HepG2 (cell line): ENCODE measurements at regions not wholly inside any gene's neighbourhood (a gene's known extent, or its start where the extent isn't known, plus 50 kb on each side); places are given as distances from the start of the nearest gene placed in this dataset.

Source experiments
- ATAC-seq: fragments of 200-7000 bp; cut with Tn5 transposase; 3 replicates; pipeline ENCODE4 v1.9.1; 2020; ENCODE audit warnings: mild to moderate bottlenecking, moderate library complexity
- BruUV-seq: library from RNA; stranded (reverse); fragments of 400-500 nt; replicated peaks from 2 replicates; lab custom pipeline; 2021; lab: Mats Ljungman, UMichigan
- CTCF ChIA-PET: fragments of 300-600 bp; formaldehyde crosslinking; extraction: SDS; loops from one replicate; lab custom pipeline; 2021; ENCODE audit warnings: low total read pairs, inconsistent platforms, low intra/inter-chr PET ratio; lab: Yijun Ruan, JAX
- POLR2A ChIA-PET: fragments of 350-600 bp; sonication (Branson Sonifier 250); formaldehyde crosslinking; loops from one replicate; lab custom pipeline; 2020; ENCODE audit warnings: antibody characterized with exemption, inconsistent platforms; lab: Yijun Ruan, JAX
- DNase-seq: peaks from one replicate; pipeline ENCODE4 v3.0.0-alpha.2; 2015; ENCODE audit warnings: low spot score
- FAIRE-seq: peaks from 3 replicates; lab custom pipeline; 2011; peaks lifted over from hg19 to GRCh38; lab: Jason Lieb, UNC
- H2AFZ ChIP-seq: one replicate; pipeline ENCODE4 v1.6.1; 2011; ENCODE audit warnings: low read length, inconsistent platforms
- H3K27ac ChIP-seq: fragments of 300-600 bp; 3 replicates; pipeline ENCODE4 v1.8.0; 2011; ENCODE audit warnings: mixed run types, mild to moderate bottlenecking, mixed read lengths, low read length, inconsistent platforms; ENCODE audit not compliant: insufficient read depth; ENCODE audit errors: extremely low read length
- H3K27me3 ChIP-seq, 2 experiments: fragments of 200-600 bp in 1 of 2; 2 replicates in 1 of 2; 3 replicates in 1 of 2; pipeline versions ENCODE4 v1.6.0 to v1.8.0; 2011; ENCODE audit warnings: low read length in 2 of 2, mild to moderate bottlenecking in 2 of 2, moderate library complexity in 2 of 2, inconsistent platforms in 1 of 2; ENCODE audit not compliant: insufficient read depth in 2 of 2, control insufficient read depth in 1 of 2
- H3K36me3 ChIP-seq, 2 experiments: fragments of 200-600 bp in 1 of 2; replicated peaks in 1 of 2; 2 replicates in 1 of 2; 3 replicates in 1 of 2; pipeline versions ENCODE4 v1.5.1 to v1.8.0; 2011; ENCODE audit warnings: low read length in 2 of 2, inconsistent platforms in 1 of 2; ENCODE audit not compliant: insufficient read depth in 2 of 2, control insufficient read depth in 1 of 2
- H3K4me1 ChIP-seq: 2 replicates; pipeline ENCODE4 v1.5.1; 2012; ENCODE audit warnings: low read length, inconsistent platforms; ENCODE audit not compliant: insufficient read depth
- H3K4me2 ChIP-seq: 2 replicates; pipeline ENCODE4 v1.6.0; 2011; ENCODE audit warnings: low read depth, low read length, inconsistent platforms
- H3K4me3 ChIP-seq, 3 experiments: fragments of 200-600 bp in 1 of 3; sonication (generic), shearing (Covaris generic) in 1 of 3; replicated peaks in 1 of 3; 2 replicates each; pipeline ENCODE4 v1.5.1; 2011 to 2016; ENCODE audit warnings: low read length in 3 of 3, inconsistent platforms in 2 of 3, low read depth in 2 of 3, mild to moderate bottlenecking in 2 of 3, control low read depth in 1 of 3, mixed read lengths in 1 of 3; ENCODE audit not compliant: insufficient read depth in 1 of 3
- H3K79me2 ChIP-seq: one replicate; pipeline ENCODE4 v1.6.1; 2011; ENCODE audit warnings: low read length, inconsistent platforms; ENCODE audit not compliant: insufficient read depth
- H3K9ac ChIP-seq: 2 replicates; pipeline ENCODE4 v1.6.0; 2011; ENCODE audit warnings: mild to moderate bottlenecking, low read depth, low read length, inconsistent platforms; ENCODE audit not compliant: insufficient read depth
- H3K9me3 ChIP-seq: 2 replicates; pipeline ENCODE4 v1.5.1; 2012; ENCODE audit warnings: mild to moderate bottlenecking, low read length
- H4K20me1 ChIP-seq: 2 replicates; pipeline ENCODE4 v1.6.0; 2011; ENCODE audit warnings: inconsistent platforms, mild to moderate bottlenecking, low read length, moderate library complexity; ENCODE audit not compliant: insufficient read depth
- ELF3 ChIP-seq: IDR thresholded peaks from 2 replicates; pipeline ENCODE4 v1.6.1; 2016; ENCODE audit warnings: missing genetic modification reagents, missing compliant biosample characterization
- ESRRA ChIP-seq: sonication (generic); formaldehyde crosslinking; IDR thresholded peaks from 2 replicates; pipeline ENCODE4 v1.5.1; 2020; ENCODE audit warnings: mild to moderate bottlenecking, low read depth, missing genetic modification reagents
- POGZ ChIP-seq: sonication (generic); formaldehyde crosslinking; IDR thresholded peaks from 2 replicates; pipeline ENCODE4 v1.4.0; 2020; ENCODE audit warnings: mild to moderate bottlenecking, missing genetic modification reagents
- ZMYM2 ChIP-seq: sonication (generic); formaldehyde crosslinking; IDR thresholded peaks from 2 replicates; pipeline ENCODE4 v1.8.0; 2022; ENCODE audit warnings: mild to moderate bottlenecking, missing genetic modification reagents
- ZNF430 ChIP-seq: sonication (generic); formaldehyde crosslinking; IDR thresholded peaks from 2 replicates; pipeline ENCODE4 v1.9.0; 2021; ENCODE audit warnings: mild to moderate bottlenecking, missing genetic modification reagents
- WGBS: methylation state at CpG from one replicate; pipeline ENCODE4 v1.1.6; 2017; ENCODE audit warnings: low lambda C conversion rate; 5-methylcytosine and 5-hydroxymethylcytosine counted together
- in situ Hi-C: cut with HindIII; loops from 2 replicates; pipeline ENCODE4 v1.10.0; 2017; ENCODE audit warnings: low pct_unique_long_range_greater_than_20kb; ENCODE audit not compliant: extremely low pct_ligation_motif_present
- intact Hi-C: fragments of 100-400 bp; cut with micrococcal nuclease; formaldehyde crosslinking; loops from one replicate; pipeline ENCODE4 v1.10.0; 2022; ENCODE audit not compliant: unreplicated experiment

- no peak for FAIRE-seq
- BruUV-seq, result no TSS peak
Observed at GRCh38 chr5:159775890-159776289, 140.4 kb upstream of the ADRA1B start.

GRCh38 chr5:159777049-159777660 is 139.1 kb upstream of the ADRA1B start:
- Histone ChIP-seq H3K4me1 (no peaks in the 10 kb centered on the region), H3K27ac (no peak overlapping the region), H3K27me3 (peaks cover 3 to 27% of the 10 kb centered on the region in 2 experiments), H4K20me1 (no peaks in the 10 kb centered on the region), H2AFZ (no peak overlapping the region), H3K4me3 (no peak overlapping the region), H3K36me3 (no peaks in the 10 kb centered on the region), H3K9ac (no peak overlapping the region)
- no peak for DNase-seq
- no TSS peak for BruUV-seq
- POLR2A ChIA-PET, result no interaction called here
- no peak for FAIRE-seq
- intact Hi-C loops, result no loop called here
- no peak for ATAC-seq
- no peak for TF ChIP-seq POGZ (CRISPR knock-in tag)
- no peak for TF ChIP-seq ZNF430 (CRISPR knock-in tag)
- TF ChIP-seq, all 625 proteins: peak for 0
- Histone ChIP-seq H3K79me2 (no peaks in the 10 kb centered on the region), H3K4me2 (no peak overlapping the region), H3K9me3 (no peaks in the 10 kb centered on the region)
- in situ Hi-C loops, result no loop called here
- 29% methylated on average over 9 of the region's 9 CpGs for WGBS
- CTCF ChIA-PET, result no interaction called here

More at GRCh38 chr5:159775890-159776289, 140.4 kb upstream of the ADRA1B start:
- H3K9me3 ChIP-seq, result no peaks in the 10 kb centered on the region
- no peak overlapping the region for H3K9ac ChIP-seq
- ChIA-PET POLR2A (no interaction called here), CTCF (no interaction called here)
- no peaks in the 10 kb centered on the region for H3K4me1 ChIP-seq
- no peak overlapping the region for H3K4me2 ChIP-seq
- intact Hi-C loops, result no loop called here
- no peaks in the 10 kb centered on the region for H3K36me3 ChIP-seq
- H3K79me2 ChIP-seq, result no peaks in the 10 kb centered on the region
- H4K20me1 ChIP-seq, result no peaks in the 10 kb centered on the region
- no peak overlapping the region for H2AFZ ChIP-seq
- no peak for TF ChIP-seq ELF3 (CRISPR knock-in tag)
- TF ChIP-seq ESRRA, result no peak
- no peak for TF ChIP-seq ZMYM2 (CRISPR knock-in tag)
- 34% methylated on average over 3 of the region's 3 CpGs for WGBS
- in situ Hi-C loops, result no loop called here
- peaks cover 3 to 27% of the 10 kb centered on the region in 2 experiments for H3K27me3 ChIP-seq
- ATAC-seq (no peak), DNase-seq (no peak)
- H3K4me3 ChIP-seq, result no peak overlapping the region
- no peak overlapping the region for H3K27ac ChIP-seq
